ENCODE measurements at regions not wholly inside any gene's neighbourhood (a gene's known extent, or its start where the extent isn't known, plus 50 kb on each side); places are given as distances from the start of the nearest gene placed in this dataset.
"Not testable (repeated sequence)": the region's sequence is repeated elsewhere in the genome, so short reads cannot be mapped to it uniquely, and the experiment has no call there.

DNA sequence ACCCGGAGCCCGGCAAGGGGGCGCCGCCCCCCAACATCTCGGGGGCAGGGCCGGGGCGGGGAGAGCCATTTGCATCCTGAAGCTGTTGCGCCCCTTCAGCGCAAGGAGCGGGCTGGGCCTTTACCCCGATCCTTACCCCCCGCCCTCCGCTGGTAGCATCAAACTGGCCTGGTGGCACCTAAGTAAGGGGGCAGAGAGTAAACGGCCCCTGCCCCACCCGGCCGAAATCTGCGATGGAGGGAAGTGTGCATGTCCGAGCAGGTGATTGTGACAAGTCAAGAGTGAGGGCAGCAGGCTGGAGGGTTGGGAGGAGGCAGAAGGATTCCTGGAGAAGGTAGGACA is 101.2 kb downstream of the ESM1 start:
- no peak for DNase-seq (ENCODE audit: low read depth)

DNA sequence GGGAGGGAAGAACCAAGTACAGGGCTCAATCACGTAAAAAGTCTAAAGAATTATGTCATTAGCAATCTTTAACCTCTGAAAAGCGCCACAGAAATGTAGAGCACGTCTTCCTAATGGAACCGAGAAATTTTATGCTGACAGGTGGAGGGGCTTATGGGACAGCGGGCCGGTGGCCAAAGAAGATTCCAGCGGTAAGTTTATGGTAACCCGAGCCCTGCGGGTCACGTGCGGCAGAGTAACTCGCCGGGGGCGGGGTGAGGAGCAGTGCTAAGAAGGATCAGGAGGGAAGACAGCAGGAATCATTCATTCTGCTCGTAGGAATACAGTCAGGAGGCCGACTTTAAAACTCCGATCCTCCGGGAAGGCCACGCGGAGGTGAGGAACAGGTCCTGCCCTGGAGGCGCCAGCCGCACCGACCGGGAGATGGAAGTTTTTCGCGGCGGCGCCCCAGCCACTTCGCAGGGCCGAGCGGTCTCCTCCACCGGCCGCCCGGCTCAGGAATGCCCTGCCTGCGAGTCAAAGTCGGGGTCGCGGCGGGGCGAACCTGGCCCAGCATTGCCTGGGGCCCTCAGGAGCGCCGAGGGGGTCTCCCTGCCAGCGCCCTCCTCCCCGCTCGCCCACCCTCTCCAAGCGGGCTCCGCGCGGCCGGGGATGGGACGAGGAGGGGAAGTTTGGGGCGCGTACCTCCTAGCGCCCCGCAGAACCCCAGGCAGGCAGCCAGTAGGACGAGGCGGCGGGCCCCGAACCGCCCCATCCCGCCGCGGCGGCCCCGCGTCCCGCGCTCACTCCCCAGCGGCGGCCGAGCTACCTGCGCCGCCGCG is 101.8 kb downstream of the ESM1 start:
- DNase-seq (ENCODE audit: low read depth): no peak

DNA sequence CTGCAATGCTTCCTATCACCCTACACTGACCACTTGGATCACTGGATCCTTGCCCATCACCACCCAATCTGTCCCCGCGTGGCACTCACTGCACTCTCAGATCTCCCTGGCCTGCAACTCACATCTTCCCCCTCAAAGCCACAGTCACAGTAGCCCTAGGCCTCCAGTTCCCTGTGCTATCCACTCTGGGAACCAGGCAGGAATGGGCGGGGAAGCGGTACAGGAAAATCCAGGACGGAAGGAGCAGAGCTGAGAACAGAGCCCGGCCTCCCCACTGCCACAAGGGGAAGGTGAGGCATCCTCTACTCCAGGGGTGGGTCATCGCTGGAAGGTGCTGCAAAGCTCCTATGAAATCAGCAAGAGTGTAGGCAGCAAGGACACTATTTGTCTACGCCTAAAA is 102.6 kb downstream of the ESM1 start:
- DNase-seq (ENCODE audit: low read depth): no peak

DNA sequence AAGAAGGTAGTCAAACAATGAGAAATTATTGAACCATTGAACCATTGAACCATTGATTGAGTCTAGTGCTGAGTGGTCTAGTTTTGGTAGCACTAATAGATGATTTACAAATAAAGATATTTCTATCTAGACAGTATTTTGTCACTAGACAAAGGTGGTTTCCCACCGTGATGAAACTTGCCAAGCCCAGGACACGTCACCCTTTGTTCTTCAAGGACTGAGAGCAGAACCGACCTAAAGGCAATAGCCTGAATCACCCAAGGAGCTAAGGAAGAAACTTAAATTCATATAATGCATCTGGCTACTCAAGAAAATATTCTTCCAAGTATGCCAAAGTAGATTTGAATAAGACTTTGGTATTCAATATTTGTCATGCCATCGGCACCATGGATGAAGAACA is 103.3 kb downstream of the ESM1 start:
- DNase-seq (ENCODE audit: low read depth): no peak

DNA sequence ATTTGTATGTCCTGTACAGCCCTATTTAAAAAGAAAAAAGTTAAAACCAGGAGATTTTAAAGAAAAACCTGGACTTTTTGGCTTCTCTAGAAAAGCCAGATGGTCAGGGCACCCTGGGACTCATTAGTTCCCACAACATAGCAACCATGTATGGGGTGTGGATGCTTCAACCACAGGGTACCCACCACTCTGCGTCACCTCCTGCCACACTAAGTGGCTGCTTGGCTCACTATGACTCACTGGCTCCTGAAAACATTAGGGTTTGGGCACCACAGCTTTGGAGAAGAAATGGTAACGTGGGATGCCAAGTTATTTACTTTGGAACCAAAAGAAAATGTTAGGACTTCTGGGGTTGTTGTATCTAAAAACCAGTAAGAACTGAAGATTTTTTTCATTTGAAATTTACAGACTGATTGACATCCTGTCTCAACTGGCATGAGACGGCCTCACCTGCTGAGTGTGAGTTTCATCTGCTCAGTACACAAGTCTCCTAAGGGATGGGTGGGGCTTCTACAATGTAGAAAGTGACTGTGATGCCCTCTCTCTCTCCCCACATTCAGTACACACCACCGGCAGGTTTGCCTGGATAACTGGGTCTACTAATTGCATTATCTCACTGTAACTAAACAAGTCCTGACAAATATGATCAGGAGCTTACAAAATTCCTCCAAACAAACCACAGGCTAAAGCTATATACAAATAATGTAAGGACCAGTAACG is 103.9 kb downstream of the ESM1 start:
- DNase-seq (ENCODE audit: low read depth): no peak

DNA sequence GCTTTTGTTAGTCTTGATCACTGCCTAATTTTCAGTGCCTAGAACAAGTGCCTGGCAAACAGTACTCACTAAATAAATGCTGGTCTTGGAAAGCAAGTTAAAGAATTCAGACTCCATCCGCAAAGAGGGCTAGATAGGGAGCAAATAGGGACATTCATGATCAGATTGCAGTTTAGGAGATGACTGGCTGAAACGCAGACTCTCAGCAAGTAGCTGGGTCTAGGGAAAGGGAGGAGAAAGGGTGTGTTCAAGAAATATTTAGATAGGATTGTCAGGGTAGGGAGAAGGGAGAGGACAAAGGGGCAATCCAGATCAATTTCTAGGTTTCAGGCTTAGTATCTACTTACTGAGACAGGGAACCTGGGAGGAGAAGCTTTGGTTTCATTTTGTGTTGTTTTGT is 108.4 kb downstream of the ESM1 start:
- no peak for DNase-seq (ENCODE audit: low read depth)

DNA sequence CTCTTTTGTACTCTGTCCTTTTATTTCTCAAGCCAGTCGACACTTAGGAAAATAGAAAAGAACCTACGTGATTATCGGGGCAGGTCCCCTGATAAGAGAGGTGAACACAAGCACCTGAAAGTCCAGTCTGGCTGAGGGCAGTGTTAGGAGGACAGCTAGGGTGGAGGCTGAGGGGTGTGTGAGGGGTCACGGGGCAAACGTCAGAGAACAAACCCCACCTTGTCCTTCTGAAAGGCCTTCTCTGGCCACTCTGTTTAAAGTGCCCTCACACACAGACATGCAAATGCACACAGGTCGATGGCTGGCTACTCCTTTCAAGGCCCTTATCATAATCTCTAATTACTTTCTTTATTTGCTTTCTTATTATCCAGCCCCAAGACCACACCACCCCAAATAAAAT is 108.8 kb downstream of the ESM1 start:
- no peak for DNase-seq (ENCODE audit: low read depth)

DNA sequence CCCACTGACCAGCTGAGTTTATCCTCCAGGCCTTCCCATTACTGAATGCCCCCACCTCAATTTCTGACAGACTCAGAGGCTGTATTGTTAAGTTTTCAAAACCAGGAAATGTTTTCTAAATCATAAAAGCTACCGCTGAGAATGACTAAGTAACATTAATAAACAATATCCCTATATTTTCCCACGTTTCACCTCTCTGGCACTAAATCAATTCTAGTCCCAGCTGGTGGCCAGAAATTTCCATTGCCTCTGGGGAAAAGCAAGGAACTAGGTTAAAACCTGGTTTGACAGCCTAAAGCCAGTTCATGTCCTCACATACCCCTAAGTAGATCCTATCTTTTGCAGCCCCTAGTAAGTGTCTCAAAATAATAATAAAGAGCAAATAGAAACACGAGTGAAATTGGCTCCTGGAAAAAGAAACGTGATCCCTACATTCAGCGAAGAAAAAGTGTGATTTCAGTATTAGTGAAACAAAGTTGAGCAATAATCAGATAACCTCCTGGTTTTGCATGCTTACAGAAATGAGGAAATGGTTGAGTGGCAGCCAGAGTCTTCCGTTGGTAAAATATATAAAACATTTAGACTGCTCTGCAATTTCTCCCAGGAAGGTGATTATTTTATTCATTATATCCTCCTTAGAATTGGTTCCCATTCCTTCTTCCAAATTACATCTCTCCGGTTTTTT is 110.9 kb downstream of the ESM1 start:
- DNase-seq (ENCODE audit: low read depth): no peak

DNA sequence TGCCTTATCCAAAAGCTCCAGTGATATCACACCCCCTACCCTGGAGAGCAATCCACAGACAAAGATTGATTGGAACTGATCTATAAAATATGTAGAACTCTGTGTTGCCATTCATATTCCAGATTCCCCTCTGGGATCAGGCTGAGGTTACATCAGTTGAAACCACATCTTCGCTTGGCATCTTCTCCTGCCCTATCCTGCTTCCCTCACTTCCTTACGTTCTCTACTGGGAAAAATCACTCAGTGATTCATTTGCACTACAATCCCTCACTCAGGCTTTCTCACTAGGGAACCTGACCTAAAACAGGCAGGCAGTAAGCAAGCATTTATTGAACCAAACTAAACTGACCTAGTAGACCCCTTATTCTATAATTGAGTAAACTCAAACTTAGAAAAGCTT is 111.7 kb downstream of the ESM1 start:
- DNase-seq (ENCODE audit: low read depth): no peak

DNA sequence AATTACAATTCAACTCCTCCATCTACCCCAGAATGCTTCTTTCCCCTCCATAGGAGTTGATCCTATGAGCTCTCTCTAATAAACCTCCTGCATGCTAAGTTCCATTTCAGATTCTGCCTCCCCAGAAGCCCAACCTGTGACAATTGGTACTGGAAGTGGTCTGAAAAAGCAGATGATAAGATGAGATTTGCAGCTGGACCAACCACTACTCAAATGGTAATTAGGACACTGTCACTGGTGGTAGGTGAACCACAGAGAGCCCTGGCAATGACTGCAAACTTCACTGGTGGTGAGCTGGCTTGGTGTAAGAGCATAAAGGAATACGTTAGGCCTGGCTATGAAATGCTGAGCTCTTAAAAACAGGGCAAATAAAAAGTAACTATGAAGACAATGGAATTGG is 112.6 kb downstream of the ESM1 start:
- DNase-seq (ENCODE audit: low read depth): no peak

DNA sequence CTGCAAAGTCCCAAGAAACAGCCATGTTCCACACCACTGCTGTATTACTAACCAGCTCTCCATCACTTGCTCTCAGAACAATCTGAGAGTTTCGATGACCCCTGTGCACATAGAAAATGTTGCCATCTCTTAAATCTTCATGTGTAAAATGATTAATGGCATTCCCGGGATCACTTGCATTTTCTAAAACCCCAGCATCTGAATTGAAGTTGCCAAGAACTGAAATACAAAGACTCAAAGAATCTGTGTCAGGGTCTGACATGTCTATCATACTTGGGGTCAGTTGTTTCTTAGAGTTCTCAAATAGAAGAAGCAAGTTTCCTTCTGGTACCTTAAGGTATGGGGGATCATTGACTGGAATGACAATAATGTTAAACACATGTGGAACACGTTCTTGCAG is 115.1 kb downstream of the ESM1 start:
- no peak for DNase-seq (ENCODE audit: low read depth)

DNA sequence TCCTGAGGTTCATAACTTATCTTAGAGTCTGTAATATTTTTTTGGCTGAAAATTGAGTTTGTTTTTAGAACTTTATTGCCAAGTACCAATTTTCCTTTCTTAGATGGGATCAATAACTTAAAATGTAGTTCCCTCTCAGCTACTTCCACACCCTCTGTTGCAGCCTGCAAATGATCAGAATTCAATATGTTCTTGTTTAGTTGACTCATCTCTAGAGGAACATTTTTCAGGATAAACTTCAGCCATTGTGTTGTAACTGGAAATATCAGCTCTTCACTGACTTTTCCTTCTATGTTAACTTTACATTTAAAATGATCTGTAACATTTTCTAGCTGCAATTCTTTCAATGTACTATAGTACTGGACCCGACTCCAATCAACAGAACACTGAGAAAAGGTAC is 115.7 kb downstream of the ESM1 start:
- no peak for DNase-seq (ENCODE audit: low read depth)

DNA sequence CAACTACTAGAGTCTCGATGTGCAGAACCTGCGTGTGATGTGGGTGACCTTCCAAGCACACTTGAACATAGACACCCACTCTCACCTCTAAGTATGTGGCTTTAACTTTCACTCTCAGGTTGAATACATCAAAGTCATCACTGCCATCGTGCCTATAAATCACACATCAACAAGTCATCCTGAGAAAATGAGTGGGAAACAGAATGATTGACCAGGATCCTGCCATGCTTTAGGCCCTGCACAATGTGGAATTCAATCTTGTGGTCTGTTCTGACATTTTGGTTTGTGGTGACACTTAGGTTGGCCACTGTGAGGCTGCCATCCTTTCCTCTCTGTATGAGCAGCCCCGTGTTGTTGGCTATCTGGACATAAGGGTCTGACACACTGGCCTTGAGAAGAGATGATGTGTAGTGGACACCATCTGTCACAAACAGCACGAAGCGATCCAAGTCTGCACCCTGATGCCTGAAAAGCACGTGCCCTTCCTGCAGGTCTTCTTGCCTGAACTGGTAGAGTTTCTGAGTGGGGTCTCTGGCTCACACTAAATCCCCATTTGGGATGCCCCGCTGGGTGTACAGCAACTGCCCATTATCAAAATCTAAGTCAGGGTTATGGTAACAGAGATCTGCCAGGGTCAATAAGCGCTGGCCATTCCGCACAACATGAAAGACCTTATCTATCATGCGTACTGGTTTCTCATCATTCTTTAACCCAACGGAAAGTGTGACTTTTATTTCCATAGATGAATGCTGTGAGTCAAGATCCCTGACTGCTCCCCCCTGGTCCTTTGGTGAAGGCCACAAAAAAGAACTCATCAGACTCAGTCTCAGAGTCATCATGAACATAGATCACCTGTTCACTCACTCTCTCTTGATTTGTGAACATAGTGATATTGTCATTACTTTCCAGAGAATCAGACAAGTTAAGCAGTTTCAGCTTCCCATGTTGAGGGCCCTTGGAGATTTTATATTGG is 116.6 kb downstream of the ESM1 start:
- no peak for DNase-seq (ENCODE audit: low read depth)

DNA sequence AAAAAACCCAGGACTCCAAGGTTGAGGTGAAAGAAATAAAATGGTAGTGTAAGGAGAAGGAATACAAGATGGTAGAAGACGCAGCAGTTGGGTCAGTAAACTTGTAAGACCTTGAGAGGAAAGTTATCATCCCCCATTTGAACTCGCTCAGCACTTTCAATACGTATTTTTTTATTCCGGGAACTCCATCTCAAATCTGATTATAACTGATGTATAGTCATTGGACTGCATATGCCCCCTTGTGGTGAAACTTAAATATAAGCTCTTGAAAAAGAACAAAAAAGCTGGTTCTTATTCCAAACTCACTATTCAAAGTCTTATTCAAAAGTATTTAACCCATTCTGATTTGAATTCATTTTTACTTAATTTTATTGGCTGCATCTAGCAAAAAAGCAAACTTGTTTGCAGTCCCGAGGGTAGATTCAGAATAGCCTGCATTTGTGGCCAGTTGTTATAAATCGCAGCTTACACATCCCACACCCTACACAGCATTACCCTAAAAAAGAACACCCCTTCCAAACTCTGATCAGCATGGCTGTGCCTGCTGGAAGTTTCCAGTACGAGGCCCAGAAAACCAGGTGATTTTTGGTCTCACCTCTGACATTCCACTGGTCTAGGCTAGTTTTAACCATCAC is 118.0 kb downstream of the ESM1 start:
- no peak for DNase-seq (ENCODE audit: low read depth)

DNA sequence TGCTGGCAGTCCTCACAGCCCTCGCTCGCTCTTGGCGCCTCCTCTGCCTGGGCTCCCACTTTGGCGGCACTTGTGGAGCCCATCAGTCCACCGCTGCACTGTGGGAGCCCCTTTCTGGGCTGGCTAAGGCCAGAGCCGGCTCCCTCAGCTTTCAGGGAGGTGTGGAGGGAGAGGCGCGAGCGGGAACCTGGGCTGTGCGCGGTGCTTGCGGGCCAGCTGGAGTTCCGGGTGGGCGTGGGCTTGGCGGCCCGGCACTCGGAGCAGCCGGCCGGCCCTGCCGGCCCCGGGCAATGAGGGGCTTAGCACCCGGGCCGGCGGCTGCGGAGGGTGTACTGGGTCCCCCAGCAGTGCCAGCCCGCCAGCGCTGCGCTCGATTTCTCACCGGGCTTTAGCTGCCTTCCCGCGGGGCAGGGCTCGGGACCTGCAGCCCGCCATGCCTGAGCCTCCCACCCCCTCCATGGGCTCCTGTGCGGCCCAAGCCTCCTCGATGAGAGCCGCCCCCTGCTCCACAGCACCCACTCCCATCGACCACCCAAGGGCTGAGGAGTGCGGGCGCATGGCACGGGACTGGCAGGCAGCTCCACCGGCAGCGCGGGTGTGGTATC is 120.4 kb downstream of the ESM1 start:
- not testable (repeated sequence) for DNase-seq (ENCODE audit: low read depth)

DNA sequence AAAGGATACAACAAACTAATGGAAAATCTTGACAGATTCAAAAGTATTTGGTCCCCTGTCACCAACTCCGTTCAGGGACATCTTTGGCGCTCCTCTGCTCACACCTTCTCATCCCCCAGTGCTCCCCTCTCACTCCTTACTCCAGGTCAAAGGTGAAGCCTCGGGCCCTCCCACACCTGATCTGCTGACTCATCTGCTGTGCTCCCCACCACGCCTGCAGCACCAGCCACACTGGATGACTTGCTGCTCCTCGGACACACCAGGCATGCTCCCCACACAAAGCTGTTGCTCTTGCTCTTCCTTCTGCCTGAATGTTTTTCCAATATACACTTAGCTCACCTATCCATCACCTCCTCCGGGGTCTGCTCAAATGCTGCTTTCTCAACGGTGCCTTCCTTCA is 123.4 kb downstream of the ESM1 start:
- DNase-seq (ENCODE audit: low read depth): no peak

DNA sequence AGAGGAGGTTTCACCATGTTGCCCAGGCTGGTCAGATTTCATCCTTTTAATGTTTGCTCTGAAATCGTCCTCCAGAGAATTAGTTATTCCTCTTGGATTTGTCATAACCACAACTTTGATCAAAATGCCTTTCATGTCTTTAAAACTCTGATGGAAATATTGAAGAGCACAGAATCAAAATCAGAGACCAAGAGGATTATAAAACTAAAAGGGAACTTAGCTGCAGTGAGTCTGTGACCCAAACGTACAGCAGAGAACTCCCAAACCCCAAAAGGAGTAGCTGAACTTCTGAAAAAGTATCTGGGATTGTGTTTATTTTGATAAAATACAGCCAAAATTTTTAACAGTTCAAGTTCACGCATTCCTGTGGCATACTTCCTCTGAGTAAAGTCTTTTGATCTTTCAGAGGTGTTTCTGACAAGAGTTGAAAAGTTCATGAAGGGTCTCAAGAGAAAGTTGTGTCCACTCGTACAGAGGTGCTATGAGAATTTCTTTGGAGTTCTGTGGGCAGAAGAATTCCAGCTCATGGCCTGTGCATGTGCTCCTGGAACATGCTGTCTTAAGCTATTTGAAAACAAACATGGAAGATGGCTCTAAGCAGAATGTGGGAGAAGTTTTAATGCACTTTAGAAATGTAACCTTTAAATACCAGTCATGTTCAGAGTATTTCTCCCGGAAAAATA is 124.0 kb downstream of the ESM1 start:
- DNase-seq (ENCODE audit: low read depth): no peak

DNA sequence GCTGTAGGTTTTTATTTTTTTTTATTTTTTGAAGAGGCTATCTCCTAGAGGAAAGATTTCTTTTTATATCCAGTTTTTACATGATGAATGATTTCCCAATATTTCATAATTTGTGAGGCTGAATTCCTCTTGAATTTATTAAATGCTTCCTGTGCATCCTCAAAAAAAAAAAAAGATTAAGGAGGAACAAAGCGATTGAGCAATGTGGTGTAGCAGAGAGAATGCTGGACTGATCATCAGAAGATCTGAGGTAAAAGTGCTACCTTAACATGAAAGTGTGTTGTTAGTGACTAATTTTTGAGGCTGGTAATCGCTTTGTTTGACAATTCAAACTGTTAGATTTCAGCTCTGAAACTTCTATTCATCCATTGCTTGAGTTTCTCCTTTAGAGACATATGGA is 125.1 kb downstream of the ESM1 start:
- DNase-seq (ENCODE audit: low read depth): no peak

DNA sequence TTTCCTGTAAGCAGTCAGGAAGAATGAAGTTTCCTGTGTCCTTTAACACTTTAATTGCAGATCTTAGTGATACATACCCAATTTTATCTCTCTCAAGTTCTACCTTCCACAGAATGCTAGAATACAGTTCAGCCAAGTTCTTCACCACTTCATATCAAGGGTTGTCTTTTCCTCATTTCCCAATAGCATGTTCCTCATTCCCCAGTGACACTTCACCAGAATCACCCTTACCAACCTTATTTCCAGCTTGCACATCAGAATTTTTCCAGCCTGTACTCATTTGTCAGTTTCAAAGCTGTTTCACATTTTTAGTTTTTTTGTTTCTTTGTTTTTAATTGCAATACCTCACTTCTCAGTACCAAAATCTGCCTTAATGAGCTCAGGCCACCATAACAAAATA is 126.1 kb downstream of the ESM1 start:
- DNase-seq (ENCODE audit: low read depth): no peak

DNA sequence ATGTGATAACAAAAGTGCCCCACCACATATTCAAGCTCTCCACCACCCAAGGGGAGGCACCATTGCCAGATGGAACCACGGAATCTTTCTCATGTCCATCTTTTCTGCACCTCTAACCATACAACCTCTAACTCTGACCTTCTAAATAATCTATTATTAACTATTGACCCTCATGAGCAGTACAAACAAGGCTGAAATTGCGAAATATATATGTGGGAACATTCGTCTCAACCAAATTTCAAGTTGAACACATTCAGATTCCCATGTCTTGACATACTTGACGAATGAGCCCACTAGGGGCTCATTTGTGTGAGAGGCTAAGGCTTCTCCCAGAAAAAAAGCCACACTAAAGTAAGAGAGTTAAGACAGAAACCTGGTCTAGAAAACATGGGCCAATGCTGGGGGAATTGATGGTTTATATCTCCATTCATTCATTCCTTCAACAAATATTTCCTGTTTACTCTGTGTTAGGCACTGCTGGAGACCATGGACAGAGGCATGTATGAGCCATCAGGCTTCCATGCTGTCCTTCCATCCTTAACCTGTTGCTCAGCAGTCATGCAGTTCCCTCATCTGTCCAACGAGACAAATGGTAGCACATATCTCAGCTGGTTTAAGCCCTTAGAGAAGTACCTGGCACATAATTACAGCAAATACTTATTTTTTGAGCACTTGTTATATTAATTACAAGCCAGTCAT is 130.4 kb downstream of the ESM1 start:
- DNase-seq (ENCODE audit: low read depth): no peak
